H9 (cell line): ENCODE measurements at regions not wholly inside any gene's neighbourhood (a gene's known extent, or its start where the extent isn't known, plus 50 kb on each side); places are given as distances from the start of the nearest gene placed in this dataset.

Experiments used
- DNase-seq: peaks from one replicate; pipeline ENCODE4 v3.0.0-alpha.2; 2017
- H2AFZ ChIP-seq: one replicate; pipeline ENCODE4 v1.6.1; 2013; ENCODE audit warnings: mild to moderate bottlenecking, low read length, control low read depth, moderate library complexity
- H2AK5ac ChIP-seq: 2 replicates; pipeline ENCODE4 v1.6.1; 2013; ENCODE audit warnings: low read length, control low read depth, mixed read lengths; ENCODE audit not compliant: insufficient read length
- H2BK120ac ChIP-seq: one replicate; pipeline ENCODE4 v1.6.1; 2013; ENCODE audit warnings: low read depth, mild to moderate bottlenecking, low read length, control low read depth, inconsistent platforms; ENCODE audit not compliant: poor library complexity, severe bottlenecking
- H2BK12ac ChIP-seq: 2 replicates; pipeline ENCODE4 v1.6.1; 2013; ENCODE audit warnings: low read length, control low read depth, mixed read lengths, low read depth; ENCODE audit not compliant: insufficient read length
- H2BK15ac ChIP-seq: 2 replicates; pipeline ENCODE4 v1.6.1; 2013; ENCODE audit warnings: low read depth, low read length, control low read depth
- H2BK20ac ChIP-seq: one replicate; pipeline ENCODE4 v1.6.1; 2013; ENCODE audit warnings: low read depth, mild to moderate bottlenecking, low read length, control low read depth, inconsistent platforms; ENCODE audit not compliant: poor library complexity, severe bottlenecking
- H2BK5ac ChIP-seq: 2 replicates; pipeline ENCODE4 v1.6.1; 2013; ENCODE audit warnings: low read length, control low read depth, mixed read lengths; ENCODE audit not compliant: insufficient read length
- H3K14ac ChIP-seq: 2 replicates; pipeline ENCODE4 v1.6.1; 2013; ENCODE audit warnings: low read length, control low read depth; ENCODE audit not compliant: insufficient read depth
- H3K18ac ChIP-seq: 2 replicates; pipeline ENCODE4 v1.6.1; 2013; ENCODE audit warnings: low read depth, mild to moderate bottlenecking, mixed read lengths, low read length, control low read depth; ENCODE audit not compliant: insufficient read length
- H3K23ac ChIP-seq: 2 replicates; pipeline ENCODE4 v1.6.1; 2013; ENCODE audit warnings: low read length, control low read depth, mixed read lengths, low read depth; ENCODE audit not compliant: insufficient read length
- H3K23me2 ChIP-seq: 2 replicates; pipeline ENCODE4 v1.6.1; 2013; ENCODE audit warnings: low read depth, mild to moderate bottlenecking, mixed read lengths, low read length, control low read depth; ENCODE audit not compliant: insufficient read length, poor library complexity, severe bottlenecking
- H3K27ac ChIP-seq: 2 replicates; pipeline ENCODE4 v1.5.1; 2013; ENCODE audit warnings: low read length, control low read depth, mixed read lengths, low read depth; ENCODE audit not compliant: insufficient read length
- H3K27me3 ChIP-seq: 2 replicates; pipeline ENCODE4 v1.6.1; 2013; ENCODE audit warnings: low read length, control low read depth, inconsistent platforms; ENCODE audit not compliant: insufficient read depth
- H3K4ac ChIP-seq: 2 replicates; pipeline ENCODE4 v1.6.1; 2013; ENCODE audit warnings: low read depth, mild to moderate bottlenecking, control low read depth, inconsistent platforms, low read length, moderate library complexity
- H3K4me1 ChIP-seq: 2 replicates; pipeline ENCODE4 v1.6.1; 2013; ENCODE audit warnings: low read length, control low read depth, inconsistent platforms; ENCODE audit not compliant: insufficient read depth
- H3K4me2 ChIP-seq: 2 replicates; pipeline ENCODE4 v1.6.1; 2013; ENCODE audit warnings: low read length, control low read depth, mixed read lengths; ENCODE audit not compliant: insufficient read length, insufficient read depth
- H3K56ac ChIP-seq: 2 replicates; pipeline ENCODE4 v1.6.1; 2013; ENCODE audit warnings: low read depth, mild to moderate bottlenecking, mixed read lengths, low read length, control low read depth; ENCODE audit not compliant: insufficient read length
- H3K79me1 ChIP-seq: 2 replicates; pipeline ENCODE4 v1.6.1; 2013; ENCODE audit warnings: low read depth, mild to moderate bottlenecking, moderate library complexity, low read length, control low read depth, inconsistent platforms; ENCODE audit not compliant: insufficient read depth, poor library complexity, severe bottlenecking
- H3K79me2 ChIP-seq: 2 replicates; pipeline ENCODE4 v1.6.1; 2013; ENCODE audit warnings: low read length, control low read depth, inconsistent platforms; ENCODE audit not compliant: insufficient read depth
- H3K9ac ChIP-seq: 2 replicates; pipeline ENCODE4 v1.6.1; 2013; ENCODE audit warnings: low read length, control low read depth, mixed read lengths; ENCODE audit not compliant: insufficient read length; ENCODE audit errors: extremely low read depth
- H3K9me3 ChIP-seq: one replicate; pipeline ENCODE4 v1.6.1; 2013; ENCODE audit warnings: low read depth, low read length, inconsistent platforms; ENCODE audit not compliant: control insufficient read depth
- H3T11ph ChIP-seq: one replicate; pipeline ENCODE4 v1.6.1; 2013; ENCODE audit warnings: mild to moderate bottlenecking, low read length, control low read depth, inconsistent platforms
- H4K20me1 ChIP-seq: one replicate; pipeline ENCODE4 v1.6.1; 2013; ENCODE audit not compliant: control insufficient read depth, insufficient read length, insufficient read depth
- H4K5ac ChIP-seq: 2 replicates; pipeline ENCODE4 v1.6.1; 2013; ENCODE audit warnings: low read depth, mild to moderate bottlenecking, mixed read lengths, low read length, control low read depth; ENCODE audit not compliant: insufficient read length
- H4K8ac ChIP-seq: replicated peaks from 2 replicates; pipeline ENCODE4 v1.6.1; 2013; ENCODE audit warnings: low read length, control low read depth, mixed read lengths, low read depth; ENCODE audit not compliant: insufficient read length
- H4K91ac ChIP-seq: 2 replicates; pipeline ENCODE4 v1.6.1; 2013; ENCODE audit warnings: low read depth, mild to moderate bottlenecking, moderate library complexity, mixed read lengths, low read length, control low read depth; ENCODE audit not compliant: insufficient read length
- H3K27ac Mint-ChIP-seq, 3 experiments: 2 replicates in 2 of 3; 3 replicates in 1 of 3; pipeline ENCODE4 v1.8.0; 2020 to 2021; ENCODE audit warnings: mixed read lengths in 3 of 3, mild to moderate bottlenecking in 1 of 3, moderate library complexity in 1 of 3
- H3K27me3 Mint-ChIP-seq: 2 replicates; pipeline ENCODE4 v1.8.0; 2021; ENCODE audit warnings: low read depth, mild to moderate bottlenecking, moderate library complexity, mixed read lengths
- H3K36me3 Mint-ChIP-seq, 3 experiments: 2 replicates in 2 of 3; 3 replicates in 1 of 3; pipeline ENCODE4 v1.8.0; 2020 to 2021; ENCODE audit warnings: low read depth in 3 of 3, mixed read lengths in 3 of 3; ENCODE audit not compliant: insufficient read depth in 1 of 3
- H3K4me1 Mint-ChIP-seq, 2 experiments: 2 replicates each; pipeline ENCODE4 v1.8.0; 2020; ENCODE audit warnings: mixed read lengths in 2 of 2
- H3K4me3 Mint-ChIP-seq, 2 experiments: 2 replicates in 1 of 2; 3 replicates in 1 of 2; pipeline ENCODE4 v1.8.0; 2020 to 2021; ENCODE audit warnings: mild to moderate bottlenecking in 2 of 2, mixed read lengths in 2 of 2, moderate library complexity in 1 of 2
- H3K9me3 Mint-ChIP-seq, 2 experiments: 2 replicates in 1 of 2; 3 replicates in 1 of 2; pipeline ENCODE4 v1.8.0; 2020; ENCODE audit warnings: mild to moderate bottlenecking in 2 of 2, mixed read lengths in 2 of 2, moderate library complexity in 1 of 2
- CTCF ChIP-seq: fragments of 200-600 bp; sonication (generic); conservative IDR thresholded peaks from 3 replicates; pipeline ENCODE4 v1.8.0; 2021; ENCODE audit warnings: antibody characterized with exemption, mild to moderate bottlenecking
- WGBS: extraction: QIAGEN DNeasy Blood & Tissue Kit; methylation state at CpG from one replicate; pipeline ENCODE4 v1.1.7; 2013; ENCODE audit warnings: missing lambda C conversion rate, low lambda C conversion rate, mixed read lengths; ENCODE audit not compliant: insufficient read length; ENCODE audit errors: extremely low coverage; 5-methylcytosine and 5-hydroxymethylcytosine counted together

- no peak overlapping the region for H3T11ph ChIP-seq
- H3K23me2 ChIP-seq = no peaks in the 10 kb centered on the region
- no peak for DNase-seq
- no peak overlapping the region for H3K9ac ChIP-seq
- H3K27ac Mint-ChIP-seq = no peak overlapping the region
- no peak overlapping the region for H2BK20ac ChIP-seq
- H3K4me3 Mint-ChIP-seq = no peak overlapping the region
- H3K56ac ChIP-seq = no peak overlapping the region
- no peak overlapping the region for H2BK15ac ChIP-seq
- H3K4me1 Mint-ChIP-seq = no peaks in the 10 kb centered on the region
- H3K14ac ChIP-seq = no peak overlapping the region
- H3K27me3 Mint-ChIP-seq = no peaks in the 10 kb centered on the region
- no peaks in the 10 kb centered on the region for H4K20me1 ChIP-seq
- H3K79me2 ChIP-seq = no peaks in the 10 kb centered on the region
- no peak overlapping the region for H3K4me2 ChIP-seq
- no peaks in the 10 kb centered on the region for H3K27me3 ChIP-seq
- H4K5ac ChIP-seq = no peak overlapping the region
- no peak overlapping the region for H3K18ac ChIP-seq
- H2BK5ac ChIP-seq = no peak overlapping the region
- no peak overlapping the region for H4K8ac ChIP-seq
- no peak for TF ChIP-seq CTCF
- H3K79me1 ChIP-seq = no peaks in the 10 kb centered on the region
- no peak overlapping the region for H3K4ac ChIP-seq
- H2AK5ac ChIP-seq = no peak overlapping the region
- no peak overlapping the region for H2BK120ac ChIP-seq
- no peaks in the 10 kb centered on the region for H3K9me3 ChIP-seq
- no peak overlapping the region for H4K91ac ChIP-seq
- H3K23ac ChIP-seq = no peak overlapping the region
- peaks cover 4 to 8% of the 10 kb centered on the region in 2 experiments; a peak in 2 of 5 replicates for H3K9me3 Mint-ChIP-seq
- no peak overlapping the region for H3K27ac ChIP-seq
- no peaks in the 10 kb centered on the region for H3K4me1 ChIP-seq
- H3K36me3 Mint-ChIP-seq = peaks cover 0 to 4% (median 1%) of the 10 kb centered on the region in 3 experiments; a peak in 2 of 7 replicates
- H2BK12ac ChIP-seq = no peak overlapping the region
- no peak overlapping the region for H2AFZ ChIP-seq
- no CpG with 5 or more reads among the region's 1 CpG for WGBS
Measured at GRCh38 chr12:60112763-60113162, 516.9 kb downstream of the SLC16A7 start.
